H1 (cell line): ENCODE measurements at regions not wholly inside any gene's neighbourhood (a gene's known extent, or its start where the extent isn't known, plus 50 kb on each side); places are given as distances from the start of the nearest gene placed in this dataset.

Experiments
- CTCF ChIP-seq, 3 experiments: IDR thresholded peaks; 1 replicate in 2 of 3; 2 replicates in 1 of 3; pipeline versions ENCODE4 v1.5.1 to v1.6.1; 2011; ENCODE audit warnings: low read length in 3 of 3, mild to moderate bottlenecking in 3 of 3, inconsistent platforms in 2 of 3, low read depth in 1 of 3, moderate library complexity in 1 of 3; ENCODE audit not compliant: insufficient read depth in 1 of 3; ENCODE audit errors: control extremely low read depth in 1 of 3
- SIN3A ChIP-seq, 2 experiments: IDR thresholded peaks in 1 of 2; conservative IDR thresholded peaks in 1 of 2; 2 replicates each; pipeline ENCODE4 v1.6.1; 2011 to 2012; ENCODE audit warnings: low read length in 2 of 2, improper control_type of control experiment in 1 of 2, low read depth in 1 of 2, mild to moderate bottlenecking in 1 of 2

GRCh38 chr7:125930848-125931247 is 1001.2 kb upstream of the POT1 start:
- no peak for TF ChIP-seq CTCF (IDR thresholded peaks at IDR 0.05; ENCODE audit: control extremely low read depth in 1 of 3, insufficient read depth in 1 of 3, low read depth in 1 of 3, low read length in 3 of 3)
- TF ChIP-seq SIN3A (conservative IDR thresholded peaks at IDR 0.05 in 1 of 2, IDR thresholded peaks at IDR 0.05 in 1 of 2; ENCODE audit: low read depth in 1 of 2, low read length in 2 of 2), result no peak
